ENCODE measurements at regions not wholly inside any gene's neighbourhood (a gene's known extent, or its start where the extent isn't known, plus 50 kb on each side); places are given as distances from the start of the nearest gene placed in this dataset.
A peak's percentile ranks its signal among the peaks of the same experiment; 100 is the strongest.

DNA sequence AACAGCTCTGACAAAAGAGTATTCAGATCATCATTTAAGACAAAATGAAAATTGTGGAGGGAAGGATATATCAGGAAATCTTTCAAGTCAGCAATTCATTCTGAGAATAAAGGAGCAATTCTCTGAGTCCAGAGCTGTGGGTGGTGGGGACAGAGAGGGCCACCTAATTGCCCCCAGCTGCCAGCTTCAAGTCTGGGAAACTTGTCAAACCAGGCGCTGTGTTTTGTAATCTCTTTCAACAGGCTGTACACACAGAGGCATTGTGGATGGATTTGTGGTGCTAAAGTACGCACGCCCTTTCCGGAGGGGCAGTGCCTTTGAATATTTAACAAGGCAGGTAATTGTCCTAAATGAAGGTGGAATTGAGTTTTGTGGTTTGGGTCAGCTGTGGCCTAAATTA is 591.1 kb upstream of the BOD1L1 start:
- H3K9me3 ChIP-seq = no peaks in the 10 kb centered on the region
- peak in 1 of 4 donors; percentile 25 for ATAC-seq
- no peak for TF ChIP-seq POLR2A (IDR thresholded peaks at IDR 0.05)
- TF ChIP-seq, protein P1, sequence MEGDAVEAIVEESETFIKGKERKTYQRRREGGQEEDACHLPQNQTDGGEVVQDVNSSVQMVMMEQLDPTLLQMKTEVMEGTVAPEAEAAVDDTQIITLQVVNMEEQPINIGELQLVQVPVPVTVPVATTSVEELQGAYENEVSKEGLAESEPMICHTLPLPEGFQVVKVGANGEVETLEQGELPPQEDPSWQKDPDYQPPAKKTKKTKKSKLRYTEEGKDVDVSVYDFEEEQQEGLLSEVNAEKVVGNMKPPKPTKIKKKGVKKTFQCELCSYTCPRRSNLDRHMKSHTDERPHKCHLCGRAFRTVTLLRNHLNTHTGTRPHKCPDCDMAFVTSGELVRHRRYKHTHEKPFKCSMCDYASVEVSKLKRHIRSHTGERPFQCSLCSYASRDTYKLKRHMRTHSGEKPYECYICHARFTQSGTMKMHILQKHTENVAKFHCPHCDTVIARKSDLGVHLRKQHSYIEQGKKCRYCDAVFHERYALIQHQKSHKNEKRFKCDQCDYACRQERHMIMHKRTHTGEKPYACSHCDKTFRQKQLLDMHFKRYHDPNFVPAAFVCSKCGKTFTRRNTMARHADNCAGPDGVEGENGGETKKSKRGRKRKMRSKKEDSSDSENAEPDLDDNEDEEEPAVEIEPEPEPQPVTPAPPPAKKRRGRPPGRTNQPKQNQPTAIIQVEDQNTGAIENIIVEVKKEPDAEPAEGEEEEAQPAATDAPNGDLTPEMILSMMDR (IDR thresholded peaks at IDR 0.05) = no peak
- intact Hi-C loops (cut with DNase I) = no loop called here
- H3K27ac ChIP-seq = no peak overlapping the region
- H3K36me3 ChIP-seq = no peaks in the 10 kb centered on the region
- no peaks in the 10 kb centered on the region for H3K4me1 ChIP-seq
- DNase-seq = no peak
- WGBS (ENCODE audit: insufficient coverage, low coverage, low lambda C conversion rate, missing lambda C conversion rate) = 29% methylated on average over 4 of the region's 4 CpGs
- H3K27me3 ChIP-seq = no peaks in the 10 kb centered on the region
- H3K4me3 ChIP-seq = no peak overlapping the region

DNA sequence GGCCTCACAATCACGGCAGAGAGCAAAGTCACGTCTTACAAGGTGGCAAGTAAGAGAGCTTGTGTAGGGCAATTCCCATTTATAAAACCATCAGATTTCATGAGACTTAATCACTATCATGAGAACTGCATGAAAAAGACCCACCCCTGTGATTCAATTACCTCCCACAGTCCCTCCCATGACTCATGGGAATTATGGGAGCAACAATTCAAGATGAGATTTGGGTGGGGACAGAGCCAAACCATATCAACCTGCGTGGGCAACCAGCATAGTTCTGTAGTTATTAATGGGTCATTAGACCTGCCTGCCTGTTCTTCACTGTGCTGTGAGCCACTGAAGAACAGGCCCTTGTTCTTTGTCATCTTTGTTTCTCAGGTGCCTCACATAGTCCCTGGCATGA is 593.7 kb upstream of the BOD1L1 start:
- H3K4me1 ChIP-seq = no peaks in the 10 kb centered on the region
- H3K4me3 ChIP-seq = no peak overlapping the region
- H3K27me3 ChIP-seq = no peaks in the 10 kb centered on the region
- H3K9me3 ChIP-seq = no peaks in the 10 kb centered on the region
- intact Hi-C loops (cut with DNase I) = no loop called here
- ATAC-seq = no peak
- WGBS (ENCODE audit: insufficient coverage, low coverage, low lambda C conversion rate, missing lambda C conversion rate) = 50% methylated on average over 3 of the region's 3 CpGs
- no peak overlapping the region for H3K27ac ChIP-seq
- H3K36me3 ChIP-seq = no peaks in the 10 kb centered on the region
- TF ChIP-seq, protein P1 (IDR thresholded peaks at IDR 0.05) = no peak
- TF ChIP-seq POLR2A (IDR thresholded peaks at IDR 0.05) = no peak
- DNase-seq = no peak

DNA sequence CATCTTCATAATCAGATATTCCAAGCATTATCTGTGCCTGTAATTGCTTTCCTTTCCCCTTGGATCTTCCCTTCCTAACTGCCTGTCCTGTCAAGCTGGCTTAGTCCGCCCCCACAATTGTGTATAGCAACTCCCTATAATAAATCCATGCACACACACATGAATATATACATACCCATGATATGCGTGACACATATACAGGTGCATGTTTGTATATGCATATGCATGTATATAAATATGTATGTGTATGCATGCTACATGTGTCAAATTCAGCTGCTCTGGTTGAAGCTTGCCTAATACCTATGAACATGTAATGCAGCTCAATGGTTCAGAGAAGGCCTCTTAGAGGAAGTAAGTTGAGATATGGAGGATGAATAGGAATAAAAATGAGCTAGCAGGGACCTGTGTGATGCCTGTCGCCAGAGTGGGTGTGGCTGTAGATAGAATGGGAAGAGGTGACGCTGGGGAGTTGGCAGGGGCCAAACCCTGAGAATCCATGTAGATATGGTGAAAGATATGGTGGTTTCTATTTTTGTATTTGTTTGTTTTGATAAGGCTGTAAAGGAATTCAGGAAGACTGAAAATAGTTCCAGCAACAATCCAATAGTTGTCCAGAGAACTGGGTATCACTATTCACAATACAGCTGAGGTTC is 595.0 kb upstream of the BOD1L1 start:
- intact Hi-C loops (cut with DNase I) = no loop called here
- 65% methylated on average over 4 of the region's 4 CpGs for WGBS (ENCODE audit: insufficient coverage, low coverage, low lambda C conversion rate, missing lambda C conversion rate)

DNA sequence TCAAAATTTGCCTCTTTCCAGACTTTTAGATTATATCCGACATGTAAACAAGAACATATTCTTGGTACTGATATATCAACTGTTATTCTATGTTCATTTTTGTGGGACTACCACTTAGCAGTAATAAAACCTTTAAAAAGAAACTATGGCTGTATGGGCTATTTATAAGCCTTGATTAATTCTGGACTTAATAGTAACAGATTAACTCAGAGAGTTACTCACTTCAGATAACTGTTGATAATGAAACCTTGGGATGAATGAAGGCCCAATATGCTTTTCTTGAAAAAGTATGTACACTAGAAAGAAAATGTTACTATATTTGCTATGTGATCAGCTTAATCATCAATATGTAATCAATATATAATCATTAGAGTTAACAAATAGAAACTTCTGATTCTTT is 595.9 kb upstream of the BOD1L1 start:
- 83% methylated on average over 1 of the region's 1 CpG for WGBS (ENCODE audit: insufficient coverage, low coverage, low lambda C conversion rate, missing lambda C conversion rate)
- intact Hi-C loops (cut with DNase I) = no loop called here
- ATAC-seq (no peak), DNase-seq (no peak)
- H3K27me3 ChIP-seq = no peaks in the 10 kb centered on the region
- no peaks in the 10 kb centered on the region for H3K36me3 ChIP-seq
- H3K4me1 ChIP-seq = no peaks in the 10 kb centered on the region
- no peak for TF ChIP-seq POLR2A (IDR thresholded peaks at IDR 0.05)
- TF ChIP-seq, protein P1 (IDR thresholded peaks at IDR 0.05) = no peak
- H3K9me3 ChIP-seq = no peaks in the 10 kb centered on the region
- H3K4me3 ChIP-seq = no peak overlapping the region
- no peak overlapping the region for H3K27ac ChIP-seq

More for the DNA sequence above, 595.0 kb upstream of the BOD1L1 start:
- DNase-seq = no peak
- H3K27ac ChIP-seq = no peak overlapping the region
- H3K36me3 ChIP-seq = no peaks in the 10 kb centered on the region
- no peaks in the 10 kb centered on the region for H3K4me1 ChIP-seq
- H3K9me3 ChIP-seq = no peaks in the 10 kb centered on the region
- TF ChIP-seq, protein P1 (IDR thresholded peaks at IDR 0.05) = no peak
- no peak for TF ChIP-seq POLR2A (IDR thresholded peaks at IDR 0.05)
- ATAC-seq = no peak
- no peak overlapping the region for H3K4me3 ChIP-seq
- H3K27me3 ChIP-seq = no peaks in the 10 kb centered on the region
